ENCODE measurements at regions not wholly inside any gene's neighbourhood (a gene's known extent, or its start where the extent isn't known, plus 50 kb on each side); places are given as distances from the start of the nearest gene placed in this dataset.
A peak's percentile ranks its signal among the peaks of the same experiment; 100 is the strongest.

- Histone ChIP-seq H3K4me1 (replicated peaks in 1 of 2) (peaks cover 0 to 3% of the 10 kb centered on the region in 2 donors), H3K9me3 (replicated peaks in 1 of 3) (no peaks in the 10 kb centered on the region), H3K27me3 (no peaks in the 10 kb centered on the region), H3K36me3 (replicated peaks in 1 of 2) (no peaks in the 10 kb centered on the region), H3K4me3 (no peak overlapping the region), H3K27ac (no peak overlapping the region)
- no peak for DNase-seq
- WGBS, 4 donors, result 75 to 82% (median 82%) methylated on average over 29 to 41 of the region's 41 CpGs
- intact Hi-C loops (cut with DNase I), result no loop called here
- TF ChIP-seq CTCF (IDR thresholded peaks at IDR 0.05) (no peak), POLR2A (IDR thresholded peaks at IDR 0.05) (no peak)
Measured at GRCh38 chr2:8456151-8457091, 225.4 kb upstream of the ID2 start.

- TF ChIP-seq POLR2A (IDR thresholded peaks at IDR 0.05), result no peak
- no peak for TF ChIP-seq CTCF (IDR thresholded peaks at IDR 0.05)
- H3K27ac ChIP-seq, result no peak overlapping the region
- no peaks in the 10 kb centered on the region for H3K9me3 ChIP-seq (replicated peaks in 1 of 3)
- intact Hi-C loops (cut with DNase I), result no loop called here
- H3K27me3 ChIP-seq, result no peaks in the 10 kb centered on the region
- 44 to 80% (median 59%) methylated on average over 1 to 41 of the region's 41 CpGs for WGBS, 4 donors
- H3K4me1 ChIP-seq (replicated peaks in 1 of 2), result no peaks in the 10 kb centered on the region
- peak in 1 of 7 donors; percentile 30 for DNase-seq
- H3K4me3 ChIP-seq, result no peak overlapping the region
- H3K36me3 ChIP-seq (replicated peaks in 1 of 2), result no peaks in the 10 kb centered on the region
Measured at GRCh38 chr2:8457092-8457481, 224.8 kb upstream of the ID2 start.

GRCh38 chr2:8457699-8458502 is 224.0 kb upstream of the ID2 start:
- intact Hi-C loops (cut with DNase I), result no loop called here
- TF ChIP-seq CTCF (IDR thresholded peaks at IDR 0.05) (no peak), POLR2A (IDR thresholded peaks at IDR 0.05) (no peak)
- Histone ChIP-seq H3K4me1 (replicated peaks in 1 of 2) (no peaks in the 10 kb centered on the region), H3K4me3 (no peak overlapping the region), H3K27ac (no peak overlapping the region), H3K27me3 (no peaks in the 10 kb centered on the region), H3K9me3 (replicated peaks in 1 of 3) (no peaks in the 10 kb centered on the region), H3K36me3 (replicated peaks in 1 of 2) (no peaks in the 10 kb centered on the region)
- WGBS, 4 donors, result 73 to 82% (median 78%) methylated on average over 19 of the region's 19 CpGs
- DNase-seq, result no peak

Measured in adrenal gland (tissue), 9 donors.